ENCODE measurements at regions not wholly inside any gene's neighbourhood (a gene's known extent, or its start where the extent isn't known, plus 50 kb on each side); places are given as distances from the start of the nearest gene placed in this dataset.

DNA sequence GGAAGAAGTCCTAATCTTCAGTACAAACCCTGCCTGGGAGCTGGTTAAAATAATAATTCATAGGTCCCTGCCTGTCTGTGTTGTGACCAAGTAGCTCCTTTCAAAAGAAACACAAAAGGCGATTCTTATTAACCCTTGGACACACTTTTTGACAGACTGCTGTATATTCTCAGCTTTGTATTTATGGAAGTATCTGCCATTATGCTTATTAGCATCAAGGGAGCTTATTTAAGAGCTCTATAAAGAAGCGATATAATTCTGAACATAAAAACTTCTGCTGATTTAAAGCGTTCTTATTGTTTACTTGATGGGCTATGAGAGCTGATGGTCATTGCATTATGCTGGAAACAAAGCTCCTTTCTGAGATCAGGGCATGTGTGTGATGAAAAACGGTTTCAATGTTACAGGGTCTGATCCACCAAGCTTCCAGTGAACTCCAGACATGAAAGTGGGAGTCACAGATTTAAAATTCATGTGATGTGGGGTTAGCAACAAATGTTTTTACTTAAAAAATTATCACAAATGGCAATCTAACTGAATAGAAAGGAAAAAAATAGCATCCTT, 181.8 kb upstream of the PDE10A start:
- TF ChIP-seq CTCF (IDR thresholded peaks at IDR 0.05; ENCODE audit: insufficient read depth, low read depth, low read length): no peak
- peak; percentile 12 for DNase-seq (ENCODE audit: low read depth)
- H3K4me3 ChIP-seq (ENCODE audit: low read depth, low read length): no peak overlapping the region

DNA sequence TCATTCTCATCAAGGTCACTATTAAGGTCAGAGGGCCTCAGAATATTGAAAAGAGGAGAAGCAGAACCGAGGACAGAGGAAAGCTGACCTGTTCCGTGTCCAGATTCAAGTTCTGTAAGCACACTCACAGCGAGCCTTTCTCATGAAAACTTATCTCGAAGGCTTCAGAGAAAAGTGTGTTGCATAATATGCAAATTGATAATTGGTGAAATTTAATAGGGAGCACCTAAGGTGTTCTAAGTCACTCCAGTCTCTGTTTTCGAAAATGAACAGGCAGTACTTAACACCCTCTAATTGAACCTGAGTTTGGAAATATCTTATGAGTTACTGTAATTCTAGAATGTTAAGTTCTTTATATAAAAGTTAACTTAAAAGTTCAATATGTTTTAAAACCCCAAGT, 181.2 kb upstream of the PDE10A start:
- TF ChIP-seq CTCF (IDR thresholded peaks at IDR 0.05; ENCODE audit: insufficient read depth, low read depth, low read length): no peak
- no peak overlapping the region for H3K4me3 ChIP-seq (ENCODE audit: low read depth, low read length)
- DNase-seq (ENCODE audit: low read depth): no peak

DNA sequence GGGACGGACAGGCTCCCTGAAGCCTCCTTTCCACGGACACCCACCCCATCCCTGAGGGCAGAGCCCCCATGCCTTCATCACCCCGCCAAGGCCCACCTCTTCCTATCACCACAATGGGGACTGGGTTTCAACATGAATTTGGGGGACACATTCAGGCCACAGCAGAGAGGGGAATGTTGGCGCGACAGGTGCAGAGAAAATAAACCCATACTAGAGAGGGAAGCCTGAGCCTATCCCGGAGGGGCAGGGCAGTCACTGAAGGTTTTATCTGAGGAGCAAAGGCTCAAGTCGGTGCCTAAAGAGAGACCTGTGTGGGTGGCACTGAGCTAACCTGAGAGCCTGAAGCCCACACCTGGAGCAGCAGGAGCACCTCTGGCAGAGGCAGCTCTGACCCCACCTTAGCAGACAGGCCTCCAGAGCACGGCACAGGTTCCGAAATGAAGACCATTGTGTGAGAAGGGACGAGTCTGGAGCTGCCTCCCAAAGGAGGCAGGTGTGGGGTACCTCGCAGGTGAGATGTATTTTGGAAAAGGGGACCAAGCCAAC, 180.6 kb upstream of the PDE10A start:
- DNase-seq (ENCODE audit: low read depth): no peak
- TF ChIP-seq CTCF (IDR thresholded peaks at IDR 0.05; ENCODE audit: insufficient read depth, low read depth, low read length): no peak
- no peak overlapping the region for H3K4me3 ChIP-seq (ENCODE audit: low read depth, low read length)

DNA sequence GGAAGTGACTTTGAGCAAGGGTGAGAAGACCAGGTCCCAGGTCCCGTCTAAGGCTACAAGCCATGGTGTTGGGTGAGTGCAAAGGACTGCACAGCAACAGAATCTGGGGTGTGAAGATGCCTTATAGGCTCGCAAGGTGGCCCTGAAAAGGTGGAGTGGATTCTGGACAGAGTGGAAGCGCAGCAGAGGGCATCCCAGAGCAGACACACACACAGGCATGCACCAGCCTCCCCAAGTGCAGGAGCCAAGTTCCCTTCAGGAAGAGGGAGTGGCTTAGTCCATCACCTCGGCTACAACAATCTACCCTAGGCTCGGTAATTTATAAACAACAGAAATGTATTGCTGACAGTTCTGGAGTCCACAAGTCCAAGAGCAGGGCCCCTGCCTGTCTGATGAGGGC, 180.1 kb upstream of the PDE10A start:
- no peak overlapping the region for H3K4me3 ChIP-seq (ENCODE audit: low read depth, low read length)
- no peak for TF ChIP-seq CTCF (IDR thresholded peaks at IDR 0.05; ENCODE audit: insufficient read depth, low read depth, low read length)
- DNase-seq (ENCODE audit: low read depth): no peak

GRCh38 chr6:165842281-165842936, 179.4 kb upstream of the PDE10A start:
- no peak for DNase-seq (ENCODE audit: low read depth)
- no peak overlapping the region for H3K4me3 ChIP-seq (ENCODE audit: low read depth, low read length)
- TF ChIP-seq CTCF (IDR thresholded peaks at IDR 0.05; ENCODE audit: insufficient read depth, low read depth, low read length): no peak

DNA sequence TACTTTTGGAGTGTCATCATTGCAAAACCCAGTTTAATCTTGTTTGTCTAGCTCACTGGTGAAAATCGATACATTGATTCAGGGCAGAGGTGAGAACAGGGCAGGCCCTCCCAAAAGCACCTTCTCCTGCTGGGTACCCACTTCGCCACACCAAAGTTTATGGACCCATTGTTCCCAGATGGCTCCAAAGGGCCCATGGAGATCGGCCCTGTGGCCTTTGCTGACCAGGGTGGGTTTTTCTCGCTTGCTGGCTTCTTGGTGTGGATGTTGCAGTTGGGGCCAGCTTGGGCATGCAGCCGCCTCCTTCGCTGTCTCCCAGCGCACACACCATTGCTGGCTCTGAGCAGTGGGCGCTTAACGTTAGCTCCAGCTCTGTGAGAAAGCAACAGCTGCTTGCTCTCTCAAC, 178.1 kb upstream of the PDE10A start:
- DNase-seq (ENCODE audit: low read depth): no peak
- TF ChIP-seq CTCF (IDR thresholded peaks at IDR 0.05; ENCODE audit: insufficient read depth, low read depth, low read length): no peak
- H3K4me3 ChIP-seq (ENCODE audit: low read depth, low read length): no peak overlapping the region

Data from fibroblast of villous mesenchyme (primary cell).